Neural progenitor cell (in vitro differentiated cells): ENCODE measurements at regions not wholly inside any gene's neighbourhood (a gene's known extent, or its start where the extent isn't known, plus 50 kb on each side); places are given as distances from the start of the nearest gene placed in this dataset.

Source experiments
- EZH2 ChIP-seq: fragments of 200-600 bp; sonication (generic); IDR thresholded peaks from 2 replicates; pipeline ENCODE4 v1.6.1; 2017; ENCODE audit warnings: antibody characterized with exemption, mild to moderate bottlenecking, moderate library complexity
- EZH2phosphoT487 ChIP-seq: fragments of 200-600 bp; sonication (generic); IDR thresholded peaks from 2 replicates; pipeline ENCODE4 v1.6.1; 2017; ENCODE audit warnings: antibody characterized with exemption
- TF ChIP-seq, protein P1 (sequence below): fragments of 200-600 bp; sonication (generic); IDR thresholded peaks from 2 replicates; pipeline ENCODE4 v1.5.1; 2017; ENCODE audit warnings: antibody characterized with exemption, mild to moderate bottlenecking

DNA sequence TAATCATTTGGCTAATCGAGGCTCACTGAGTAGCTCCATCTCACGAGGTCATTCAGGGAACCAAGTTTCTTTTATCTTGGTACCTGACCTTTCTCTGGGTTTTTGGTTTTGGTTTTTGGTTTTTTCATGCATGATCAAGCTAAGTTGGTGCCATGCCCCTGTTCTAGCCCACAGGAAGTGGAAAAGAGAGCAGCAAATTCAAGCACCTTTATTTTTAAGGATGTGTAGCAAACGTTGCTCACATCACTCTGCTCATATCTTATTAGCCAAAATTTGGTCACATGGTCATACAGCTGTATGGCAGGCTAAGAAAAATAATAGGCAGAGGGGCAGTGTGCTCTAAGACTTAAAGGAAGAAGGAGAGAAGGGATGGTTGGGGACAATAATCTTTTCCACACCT lies 593.5 kb downstream of the DIAPH3 start:
- TF ChIP-seq, protein P1, sequence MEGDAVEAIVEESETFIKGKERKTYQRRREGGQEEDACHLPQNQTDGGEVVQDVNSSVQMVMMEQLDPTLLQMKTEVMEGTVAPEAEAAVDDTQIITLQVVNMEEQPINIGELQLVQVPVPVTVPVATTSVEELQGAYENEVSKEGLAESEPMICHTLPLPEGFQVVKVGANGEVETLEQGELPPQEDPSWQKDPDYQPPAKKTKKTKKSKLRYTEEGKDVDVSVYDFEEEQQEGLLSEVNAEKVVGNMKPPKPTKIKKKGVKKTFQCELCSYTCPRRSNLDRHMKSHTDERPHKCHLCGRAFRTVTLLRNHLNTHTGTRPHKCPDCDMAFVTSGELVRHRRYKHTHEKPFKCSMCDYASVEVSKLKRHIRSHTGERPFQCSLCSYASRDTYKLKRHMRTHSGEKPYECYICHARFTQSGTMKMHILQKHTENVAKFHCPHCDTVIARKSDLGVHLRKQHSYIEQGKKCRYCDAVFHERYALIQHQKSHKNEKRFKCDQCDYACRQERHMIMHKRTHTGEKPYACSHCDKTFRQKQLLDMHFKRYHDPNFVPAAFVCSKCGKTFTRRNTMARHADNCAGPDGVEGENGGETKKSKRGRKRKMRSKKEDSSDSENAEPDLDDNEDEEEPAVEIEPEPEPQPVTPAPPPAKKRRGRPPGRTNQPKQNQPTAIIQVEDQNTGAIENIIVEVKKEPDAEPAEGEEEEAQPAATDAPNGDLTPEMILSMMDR = no peak
- TF ChIP-seq EZH2 = no peak
- TF ChIP-seq EZH2phosphoT487 = no peak
